ENCODE measurements at regions not wholly inside any gene's neighbourhood (a gene's known extent, or its start where the extent isn't known, plus 50 kb on each side); places are given as distances from the start of the nearest gene placed in this dataset.

DNA sequence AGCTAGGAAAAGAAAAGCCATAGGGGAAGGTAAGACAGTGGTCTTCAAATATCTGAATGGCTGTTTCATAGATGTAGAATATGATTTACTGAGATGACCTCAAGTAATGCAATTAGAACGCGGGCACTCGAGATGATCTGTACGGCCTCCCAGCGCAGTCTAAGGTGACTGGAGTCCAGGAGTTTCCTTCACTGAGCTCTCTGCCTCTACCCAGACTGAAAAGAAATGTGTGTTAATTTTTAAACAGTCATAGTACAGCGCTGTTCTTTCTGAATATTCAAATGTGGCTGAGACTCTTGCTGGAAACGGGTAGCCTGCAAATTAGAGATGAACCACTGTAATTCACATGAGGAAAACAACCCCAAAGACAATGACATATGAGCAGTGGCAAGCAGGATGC lies 562.4 kb upstream of the AUTS2 start:
- H3K27ac ChIP-seq (ENCODE audit: low read length): no peak overlapping the region
- H3K36me3 ChIP-seq (ENCODE audit: control insufficient read depth in 1 of 2, insufficient read depth in 2 of 2, low read length in 2 of 2): no peaks in the 10 kb centered on the region
- H3K9me3 ChIP-seq (ENCODE audit: control insufficient read depth in 1 of 2, low read length in 2 of 2): no peaks in the 10 kb centered on the region
- H3K27me3 ChIP-seq (ENCODE audit: low read depth, low read length): no peaks in the 10 kb centered on the region
- H3K4me1 ChIP-seq (ENCODE audit: control insufficient read depth in 1 of 2, insufficient read depth in 2 of 2, low read length in 2 of 2): no peaks in the 10 kb centered on the region
- H3K4me3 ChIP-seq (ENCODE audit: low read depth in 1 of 2, low read length in 2 of 2): no peak overlapping the region

- Histone ChIP-seq H3K4me3 (ENCODE audit: low read depth in 1 of 2, low read length in 2 of 2) (no peak overlapping the region), H3K9me3 (ENCODE audit: control insufficient read depth in 1 of 2, low read length in 2 of 2) (no peaks in the 10 kb centered on the region), H3K27me3 (ENCODE audit: low read depth, low read length) (no peaks in the 10 kb centered on the region), H3K4me1 (ENCODE audit: control insufficient read depth in 1 of 2, insufficient read depth in 2 of 2, low read length in 2 of 2) (no peaks in the 10 kb centered on the region), H3K27ac (ENCODE audit: low read length) (no peak overlapping the region), H3K36me3 (ENCODE audit: control insufficient read depth in 1 of 2, insufficient read depth in 2 of 2, low read length in 2 of 2) (no peaks in the 10 kb centered on the region)
These were observed 562.0 kb upstream of the AUTS2 start for GRCh38 chr7:69036301-69036700.

GRCh38 chr7:69038915-69039314 lies 559.4 kb upstream of the AUTS2 start:
- Histone ChIP-seq H3K4me3 (ENCODE audit: low read depth in 1 of 2, low read length in 2 of 2) (no peak overlapping the region), H3K9me3 (ENCODE audit: control insufficient read depth in 1 of 2, low read length in 2 of 2) (peaks cover 0 to 8% of the 10 kb centered on the region in 2 donors), H3K4me1 (ENCODE audit: control insufficient read depth in 1 of 2, insufficient read depth in 2 of 2, low read length in 2 of 2) (no peaks in the 10 kb centered on the region), H3K27me3 (ENCODE audit: low read depth, low read length) (no peaks in the 10 kb centered on the region), H3K27ac (ENCODE audit: low read length) (no peak overlapping the region), H3K36me3 (ENCODE audit: control insufficient read depth in 1 of 2, insufficient read depth in 2 of 2, low read length in 2 of 2) (no peaks in the 10 kb centered on the region)

- Histone ChIP-seq H3K9me3 (ENCODE audit: control insufficient read depth in 1 of 2, low read length in 2 of 2) (peaks cover 4 to 8% of the 10 kb centered on the region in 2 donors), H3K36me3 (ENCODE audit: control insufficient read depth in 1 of 2, insufficient read depth in 2 of 2, low read length in 2 of 2) (no peaks in the 10 kb centered on the region), H3K27me3 (ENCODE audit: low read depth, low read length) (no peaks in the 10 kb centered on the region), H3K4me1 (ENCODE audit: control insufficient read depth in 1 of 2, insufficient read depth in 2 of 2, low read length in 2 of 2) (no peaks in the 10 kb centered on the region), H3K4me3 (ENCODE audit: low read depth in 1 of 2, low read length in 2 of 2) (no peak overlapping the region), H3K27ac (ENCODE audit: low read length) (no peak overlapping the region)
These were observed 556.1 kb upstream of the AUTS2 start for GRCh38 chr7:69042138-69042537.

GRCh38 chr7:69047151-69047754 lies 551.0 kb upstream of the AUTS2 start:
- H3K27ac ChIP-seq (ENCODE audit: low read length): no peak overlapping the region
- H3K27me3 ChIP-seq (ENCODE audit: low read depth, low read length): no peaks in the 10 kb centered on the region
- no peak overlapping the region for H3K4me3 ChIP-seq (ENCODE audit: low read depth in 1 of 2, low read length in 2 of 2)
- H3K4me1 ChIP-seq (ENCODE audit: control insufficient read depth in 1 of 2, insufficient read depth in 2 of 2, low read length in 2 of 2): no peaks in the 10 kb centered on the region
- no peaks in the 10 kb centered on the region for H3K36me3 ChIP-seq (ENCODE audit: control insufficient read depth in 1 of 2, insufficient read depth in 2 of 2, low read length in 2 of 2)
- H3K9me3 ChIP-seq (ENCODE audit: control insufficient read depth in 1 of 2, low read length in 2 of 2): peaks cover 4 to 5% of the 10 kb centered on the region in 2 donors

DNA sequence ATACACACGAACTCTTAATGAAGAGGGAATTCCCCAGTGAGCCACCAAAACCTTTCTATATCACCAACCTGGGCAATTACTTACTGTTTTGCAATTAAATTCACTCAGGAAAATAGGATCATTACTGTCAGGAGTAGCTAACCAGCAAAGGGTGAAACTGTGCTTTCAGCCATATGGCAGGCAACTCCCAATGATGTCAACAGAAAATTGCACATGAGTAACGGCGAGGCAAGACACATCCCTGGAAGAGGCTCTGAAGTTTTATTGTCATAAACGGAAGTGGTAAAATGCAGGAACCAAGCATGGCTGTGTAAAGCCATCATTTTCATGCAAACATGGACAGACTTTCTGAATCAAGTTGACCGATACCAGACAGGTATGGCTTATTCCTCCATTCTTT lies 548.9 kb upstream of the AUTS2 start:
- Histone ChIP-seq H3K9me3 (ENCODE audit: control insufficient read depth in 1 of 2, low read length in 2 of 2) (peaks cover 0 to 4% of the 10 kb centered on the region in 2 donors), H3K27ac (ENCODE audit: low read length) (no peak overlapping the region), H3K27me3 (ENCODE audit: low read depth, low read length) (no peaks in the 10 kb centered on the region), H3K4me3 (ENCODE audit: low read depth in 1 of 2, low read length in 2 of 2) (no peak overlapping the region), H3K36me3 (ENCODE audit: control insufficient read depth in 1 of 2, insufficient read depth in 2 of 2, low read length in 2 of 2) (no peaks in the 10 kb centered on the region), H3K4me1 (ENCODE audit: control insufficient read depth in 1 of 2, insufficient read depth in 2 of 2, low read length in 2 of 2) (no peaks in the 10 kb centered on the region)

- Histone ChIP-seq H3K27me3 (ENCODE audit: low read depth, low read length) (no peaks in the 10 kb centered on the region), H3K27ac (ENCODE audit: low read length) (no peak overlapping the region), H3K4me3 (ENCODE audit: low read depth in 1 of 2, low read length in 2 of 2) (no peak overlapping the region), H3K4me1 (ENCODE audit: control insufficient read depth in 1 of 2, insufficient read depth in 2 of 2, low read length in 2 of 2) (no peaks in the 10 kb centered on the region), H3K36me3 (ENCODE audit: control insufficient read depth in 1 of 2, insufficient read depth in 2 of 2, low read length in 2 of 2) (no peaks in the 10 kb centered on the region), H3K9me3 (ENCODE audit: control insufficient read depth in 1 of 2, low read length in 2 of 2) (peaks cover 0 to 4% of the 10 kb centered on the region in 2 donors)
These were observed 545.8 kb upstream of the AUTS2 start for GRCh38 chr7:69052447-69052846.

- H3K27ac ChIP-seq (ENCODE audit: low read length): no peak overlapping the region
- peaks cover 4 to 7% of the 10 kb centered on the region in 2 donors for H3K9me3 ChIP-seq (ENCODE audit: control insufficient read depth in 1 of 2, low read length in 2 of 2)
- no peak overlapping the region for H3K4me3 ChIP-seq (ENCODE audit: low read depth in 1 of 2, low read length in 2 of 2)
- H3K36me3 ChIP-seq (ENCODE audit: control insufficient read depth in 1 of 2, insufficient read depth in 2 of 2, low read length in 2 of 2): no peaks in the 10 kb centered on the region
- no peaks in the 10 kb centered on the region for H3K27me3 ChIP-seq (ENCODE audit: low read depth, low read length)
- no peaks in the 10 kb centered on the region for H3K4me1 ChIP-seq (ENCODE audit: control insufficient read depth in 1 of 2, insufficient read depth in 2 of 2, low read length in 2 of 2)
These were observed 537.8 kb upstream of the AUTS2 start for GRCh38 chr7:69060516-69060915.

DNA sequence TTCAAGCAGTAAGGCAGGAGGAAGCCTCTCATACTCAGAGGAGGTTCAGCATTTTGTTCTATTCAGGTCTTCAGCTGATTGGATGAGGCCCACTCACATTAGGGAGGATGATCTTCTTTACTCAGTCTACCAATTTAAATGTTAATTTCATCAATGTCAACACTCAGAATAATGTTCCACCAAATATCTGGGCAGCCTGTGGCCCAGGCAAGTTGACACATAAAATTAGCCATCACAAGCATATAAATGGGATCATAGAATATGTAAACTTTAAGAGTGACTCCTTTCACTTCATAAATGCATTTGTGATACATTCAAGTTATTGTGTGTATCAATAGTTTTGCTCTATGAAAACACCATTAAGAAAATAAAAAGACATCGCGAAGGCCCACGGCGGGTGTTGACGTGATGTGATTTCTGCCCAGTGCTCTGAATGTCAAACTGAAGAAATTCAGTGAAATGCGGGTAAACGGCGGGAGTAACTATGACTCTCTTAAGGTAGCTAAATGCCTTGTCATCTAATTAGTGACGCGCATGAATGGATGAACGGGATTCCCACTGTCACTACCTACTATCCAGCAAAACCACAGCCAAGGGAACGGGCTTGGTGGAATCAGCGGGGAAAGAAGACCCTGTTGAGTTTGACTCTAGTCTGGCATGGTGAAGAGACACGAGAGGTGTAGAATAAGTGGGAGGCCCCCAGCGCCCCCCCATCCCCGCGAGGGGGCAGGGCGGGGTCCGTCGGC lies 536.1 kb upstream of the AUTS2 start:
- Histone ChIP-seq H3K4me1 (ENCODE audit: control insufficient read depth in 1 of 2, insufficient read depth in 2 of 2, low read length in 2 of 2) (no peaks in the 10 kb centered on the region), H3K4me3 (ENCODE audit: low read depth in 1 of 2, low read length in 2 of 2) (no peak overlapping the region), H3K9me3 (ENCODE audit: control insufficient read depth in 1 of 2, low read length in 2 of 2) (peaks cover under 1 to 9% of the 10 kb centered on the region in 2 donors), H3K27me3 (ENCODE audit: low read depth, low read length) (no peaks in the 10 kb centered on the region), H3K27ac (ENCODE audit: low read length) (no peak overlapping the region), H3K36me3 (ENCODE audit: control insufficient read depth in 1 of 2, insufficient read depth in 2 of 2, low read length in 2 of 2) (no peaks in the 10 kb centered on the region)

DNA sequence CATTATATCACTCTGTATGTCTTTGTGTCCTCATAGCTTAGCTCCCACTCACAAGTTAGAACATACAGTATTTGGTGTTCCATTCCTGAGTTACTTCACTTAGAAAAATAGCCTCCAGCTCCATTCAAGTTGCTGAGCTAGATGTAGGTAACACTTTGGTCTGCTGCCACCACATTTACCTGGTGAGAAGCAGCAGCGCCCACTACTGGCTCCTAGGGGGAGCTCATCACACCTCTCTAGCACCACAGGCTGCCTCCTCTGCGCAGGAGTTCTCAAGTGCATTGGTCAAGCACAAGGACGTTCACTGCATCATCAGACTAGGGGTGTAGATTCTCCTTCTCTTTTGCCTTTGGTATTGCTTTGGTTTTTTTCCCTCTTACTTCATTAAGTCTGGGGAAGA lies 530.9 kb upstream of the AUTS2 start:
- Histone ChIP-seq H3K4me1 (ENCODE audit: control insufficient read depth in 1 of 2, insufficient read depth in 2 of 2, low read length in 2 of 2) (no peaks in the 10 kb centered on the region), H3K27me3 (ENCODE audit: low read depth, low read length) (no peaks in the 10 kb centered on the region), H3K36me3 (ENCODE audit: control insufficient read depth in 1 of 2, insufficient read depth in 2 of 2, low read length in 2 of 2) (no peaks in the 10 kb centered on the region), H3K9me3 (ENCODE audit: control insufficient read depth in 1 of 2, low read length in 2 of 2) (peaks cover 0 to 2% of the 10 kb centered on the region in 2 donors), H3K27ac (ENCODE audit: low read length) (no peak overlapping the region), H3K4me3 (ENCODE audit: low read depth in 1 of 2, low read length in 2 of 2) (no peak overlapping the region)

DNA sequence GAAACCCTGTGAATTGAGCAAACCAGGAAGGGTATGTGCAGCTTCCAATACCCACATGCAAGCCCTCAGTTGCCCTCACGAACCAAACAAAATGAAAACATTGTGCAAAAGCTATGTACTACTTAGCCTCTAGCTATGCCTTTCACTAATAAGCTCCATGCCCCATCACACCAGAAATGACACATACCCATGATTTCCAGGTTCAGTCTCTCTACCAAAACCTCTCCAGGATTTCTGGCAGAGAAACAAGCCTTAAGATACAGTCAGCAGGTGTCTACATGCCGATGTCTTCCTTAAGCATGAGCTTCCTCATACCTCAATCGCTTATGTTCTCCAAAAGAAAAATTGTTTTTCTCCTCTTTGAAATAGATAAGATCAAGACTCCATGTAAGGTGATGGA lies 527.8 kb upstream of the AUTS2 start:
- Histone ChIP-seq H3K4me1 (ENCODE audit: control insufficient read depth in 1 of 2, insufficient read depth in 2 of 2, low read length in 2 of 2) (no peaks in the 10 kb centered on the region), H3K9me3 (ENCODE audit: control insufficient read depth in 1 of 2, low read length in 2 of 2) (peaks cover 0 to 2% of the 10 kb centered on the region in 2 donors), H3K27ac (ENCODE audit: low read length) (no peak overlapping the region), H3K27me3 (ENCODE audit: low read depth, low read length) (no peaks in the 10 kb centered on the region), H3K36me3 (ENCODE audit: control insufficient read depth in 1 of 2, insufficient read depth in 2 of 2, low read length in 2 of 2) (no peaks in the 10 kb centered on the region), H3K4me3 (ENCODE audit: low read depth in 1 of 2, low read length in 2 of 2) (no peak overlapping the region)

DNA sequence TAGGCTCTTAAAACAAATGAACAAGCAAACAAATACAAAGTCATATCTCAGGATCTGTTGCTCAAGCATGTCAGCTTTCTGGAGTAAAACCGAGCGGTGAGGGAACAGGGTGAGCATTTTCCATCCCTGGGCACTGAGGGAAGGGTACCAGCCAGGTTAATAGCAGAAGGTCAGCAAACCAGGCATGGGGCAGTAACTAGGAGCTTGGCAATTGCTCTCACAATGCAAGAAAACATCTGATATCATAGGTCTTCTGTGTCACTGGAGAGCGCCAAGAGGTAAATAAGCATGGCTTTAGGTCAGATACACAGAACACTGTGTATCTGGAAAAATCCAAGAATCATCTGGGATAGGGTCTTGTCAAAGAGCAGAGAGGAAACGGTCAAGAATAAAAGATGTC lies 521.7 kb upstream of the AUTS2 start:
- no peak overlapping the region for H3K27ac ChIP-seq (ENCODE audit: low read length)
- H3K27me3 ChIP-seq (ENCODE audit: low read depth, low read length): no peaks in the 10 kb centered on the region
- peaks cover 0 to 6% of the 10 kb centered on the region in 2 donors for H3K9me3 ChIP-seq (ENCODE audit: control insufficient read depth in 1 of 2, low read length in 2 of 2)
- no peaks in the 10 kb centered on the region for H3K36me3 ChIP-seq (ENCODE audit: control insufficient read depth in 1 of 2, insufficient read depth in 2 of 2, low read length in 2 of 2)
- no peak overlapping the region for H3K4me3 ChIP-seq (ENCODE audit: low read depth in 1 of 2, low read length in 2 of 2)
- peaks cover 0 to 8% of the 10 kb centered on the region in 2 donors for H3K4me1 ChIP-seq (ENCODE audit: control insufficient read depth in 1 of 2, insufficient read depth in 2 of 2, low read length in 2 of 2)

Data from muscle layer of duodenum (tissue), 2 donors.